GM21515 (cell line): ENCODE measurements at regions not wholly inside any gene's neighbourhood (a gene's known extent, or its start where the extent isn't known, plus 50 kb on each side); places are given as distances from the start of the nearest gene placed in this dataset.
"Not testable (repeated sequence)": the region's sequence is repeated elsewhere in the genome, so short reads cannot be mapped to it uniquely, and the experiment has no call there.

Experiments
- ATAC-seq: cut with Tn5 transposase; IDR thresholded peaks from one replicate; pipeline ENCODE4 v1.9.1; 2021; ENCODE audit not compliant: unreplicated experiment

DNA sequence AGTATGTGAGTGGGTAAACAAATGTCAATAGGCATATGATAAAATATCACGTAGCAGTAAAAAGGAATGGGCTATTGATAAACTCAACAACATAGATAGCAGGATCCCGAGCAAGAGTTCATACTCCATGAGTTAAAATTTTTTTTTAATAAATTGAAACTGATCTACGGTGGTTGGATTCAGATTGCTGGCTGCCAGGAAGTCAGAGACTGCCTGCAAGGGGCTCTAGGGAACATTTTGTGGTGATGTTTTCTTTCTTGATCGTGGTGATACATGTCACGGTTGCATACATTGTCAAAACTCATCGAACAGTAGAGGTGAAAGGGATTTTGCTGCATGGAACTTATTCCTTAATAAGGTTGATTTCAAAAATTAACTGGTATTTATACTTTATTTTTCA, 62.6 kb upstream of the WNT7B start:
- no peak for ATAC-seq

GRCh38 chr22:46040471-46041465, 63.8 kb upstream of the WNT7B start:
- no peak for ATAC-seq

DNA sequence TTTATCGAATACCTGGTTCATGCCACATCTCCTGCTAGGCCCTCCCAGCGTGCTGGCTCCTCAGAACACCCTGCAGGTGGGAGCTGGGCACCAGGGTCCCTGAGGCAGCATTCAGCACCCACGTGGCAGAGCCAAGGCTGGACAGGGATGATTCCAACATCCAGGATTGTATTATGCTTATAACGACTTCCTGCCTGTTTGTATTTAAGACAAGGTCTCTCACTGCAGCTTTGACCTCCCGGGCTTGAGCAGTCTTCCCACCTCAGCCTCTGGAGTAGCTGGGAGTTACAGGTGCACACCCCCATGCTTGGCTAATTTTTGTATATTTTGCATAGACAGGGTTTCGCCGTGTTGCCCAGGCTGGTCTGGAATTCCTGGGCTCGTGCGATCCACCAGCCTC, 64.7 kb upstream of the WNT7B start:
- no peak for ATAC-seq

GRCh38 chr22:46042786-46043185, 65.8 kb upstream of the WNT7B start:
- ATAC-seq = no peak

GRCh38 chr22:46043339-46043738, 66.4 kb upstream of the WNT7B start:
- ATAC-seq = no peak

DNA sequence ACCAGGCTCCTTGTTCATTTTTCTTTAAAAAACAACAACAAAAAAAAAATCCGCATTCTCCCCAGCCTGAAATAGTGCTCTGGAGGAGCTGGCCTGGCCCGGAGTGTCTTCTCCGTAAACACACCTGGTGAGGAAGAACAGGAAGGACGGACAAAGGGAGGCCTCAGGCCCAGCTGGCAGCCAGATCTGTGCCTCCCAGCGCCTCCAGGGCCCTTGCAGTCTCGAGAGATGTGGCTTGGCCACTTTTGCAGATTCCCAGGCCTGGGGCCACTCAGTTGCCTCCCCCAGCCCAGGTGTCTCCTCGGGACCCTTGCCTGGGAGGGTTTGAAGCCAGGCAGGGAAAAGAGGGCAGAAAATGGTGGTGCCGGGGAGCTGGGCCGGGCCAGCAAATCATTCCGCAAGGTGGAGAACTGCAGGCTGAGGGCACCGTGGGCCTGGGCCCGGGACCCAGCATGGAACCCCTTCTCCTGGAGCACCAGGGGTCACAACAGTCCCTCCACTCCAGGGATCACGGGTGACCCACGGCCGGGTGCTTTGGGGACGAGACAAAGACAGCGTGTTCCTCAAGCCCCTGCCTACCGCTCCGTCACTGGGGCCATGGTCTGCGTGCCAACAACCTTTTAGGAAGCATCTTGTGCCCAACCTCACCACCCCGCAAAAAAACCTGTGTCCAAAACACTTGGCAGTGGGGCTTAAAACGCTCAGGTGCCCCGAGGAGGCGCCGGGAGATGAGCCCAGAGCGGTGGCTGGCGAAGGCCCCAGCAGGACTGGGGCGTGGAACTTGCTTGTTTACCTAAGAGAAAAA, 67.1 kb upstream of the WNT7B start:
- no peak for ATAC-seq

- no peak for ATAC-seq
Observed at GRCh38 chr22:46044621-46045458, 67.9 kb upstream of the WNT7B start.

- ATAC-seq = no peak
Observed at GRCh38 chr22:46045459-46046298, 68.7 kb upstream of the WNT7B start.

DNA sequence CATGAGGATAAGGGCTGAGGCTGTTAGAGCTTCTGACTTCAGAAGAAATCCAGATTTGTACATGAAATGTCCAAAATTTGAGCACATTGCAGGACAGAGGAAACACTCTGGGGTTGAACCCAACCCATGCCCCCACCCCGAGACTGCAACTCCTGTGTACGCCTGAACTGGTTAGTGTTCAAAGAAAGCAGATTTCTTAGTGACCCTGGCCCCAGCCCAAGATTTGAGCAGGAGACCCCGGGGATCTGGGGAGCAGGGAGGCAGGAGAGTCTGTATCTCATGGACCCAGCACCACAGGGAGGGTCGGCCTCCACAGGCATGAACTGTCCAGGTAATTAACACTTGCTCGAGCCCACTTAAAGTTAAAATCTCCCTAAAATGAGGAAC, 69.3 kb upstream of the WNT7B start:
- ATAC-seq = no peak

GRCh38 chr22:46047226-46047625, 70.3 kb upstream of the WNT7B start:
- no peak for ATAC-seq

DNA sequence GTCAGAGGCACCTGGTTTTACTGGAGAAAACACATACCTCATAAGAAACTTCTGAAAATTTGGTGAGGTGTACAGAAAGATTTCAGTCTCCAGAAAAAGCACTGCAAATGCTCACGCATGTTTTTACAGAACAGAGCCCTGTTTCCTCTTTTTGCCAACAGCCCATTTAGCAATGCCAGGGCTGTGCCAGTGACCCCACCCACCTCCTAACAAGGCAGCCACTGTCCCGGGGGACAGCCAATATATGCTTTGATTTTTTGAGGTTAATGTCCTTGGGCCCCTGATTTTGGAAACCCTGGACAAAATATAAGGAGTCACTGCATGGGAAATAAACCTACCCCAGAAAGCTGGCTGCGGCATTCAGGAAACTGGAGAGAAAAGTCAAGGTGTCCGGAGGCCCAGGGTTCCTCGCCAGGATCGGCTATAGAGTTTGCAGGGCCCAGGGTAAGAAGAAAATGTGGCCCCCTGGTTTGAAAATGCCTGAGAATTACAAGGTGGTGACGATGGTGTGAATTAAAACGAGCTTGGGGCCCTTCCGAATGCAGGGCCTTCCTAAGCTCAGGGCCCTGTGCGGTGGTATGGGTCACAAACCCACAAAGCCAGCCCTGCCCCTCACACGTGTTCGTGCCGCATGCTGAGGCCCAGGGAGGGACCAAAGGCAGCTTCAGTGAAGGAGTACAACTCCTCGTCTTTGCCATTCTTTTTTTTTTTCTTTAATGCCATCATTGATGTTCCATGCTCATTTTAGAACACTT, 71.1 kb upstream of the WNT7B start:
- no peak for ATAC-seq

- not testable (repeated sequence) for ATAC-seq
Observed at GRCh38 chr22:46048661-46049060, 71.7 kb upstream of the WNT7B start.

DNA sequence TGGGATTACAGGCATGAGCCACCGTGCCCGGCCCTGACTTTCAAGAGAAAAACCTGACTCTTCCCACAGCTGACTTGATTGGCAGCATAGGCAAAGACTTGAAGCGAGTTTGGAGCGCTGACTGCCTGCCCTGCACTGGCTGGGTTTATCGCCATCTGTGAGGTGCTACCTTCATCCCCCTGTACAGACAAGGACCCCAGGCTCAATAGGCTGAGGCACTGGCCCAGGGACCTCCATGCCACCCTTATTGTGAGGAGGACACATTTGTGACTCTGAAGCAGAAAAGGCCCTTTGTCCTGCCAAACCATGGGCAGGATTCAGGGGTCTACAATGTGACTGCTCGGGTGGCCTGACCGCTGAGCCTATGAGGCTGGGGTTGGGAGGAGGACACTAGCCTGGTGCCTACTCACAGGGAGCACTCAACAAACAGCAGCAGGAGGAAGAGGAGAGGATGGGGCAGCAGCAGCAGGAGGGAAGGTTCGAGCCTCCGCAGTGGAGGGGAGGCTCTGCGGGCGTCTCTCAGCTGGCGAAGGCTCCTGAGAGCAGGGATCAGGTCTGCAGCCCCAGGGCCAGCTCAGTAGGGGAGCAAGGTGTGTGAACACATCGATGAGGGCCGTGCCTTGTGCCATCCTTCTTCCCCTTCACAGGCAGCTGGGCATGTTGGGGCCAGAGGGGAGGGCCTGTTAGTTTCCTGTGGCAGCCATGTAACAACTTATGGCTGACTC, 72.9 kb upstream of the WNT7B start:
- no peak for ATAC-seq

GRCh38 chr22:46050451-46050845, 73.5 kb upstream of the WNT7B start:
- no peak for ATAC-seq

GRCh38 chr22:46050916-46051614, 74.1 kb upstream of the WNT7B start:
- no peak for ATAC-seq

GRCh38 chr22:46051646-46052045, 74.7 kb upstream of the WNT7B start:
- ATAC-seq = no peak

- ATAC-seq = no peak
Observed at GRCh38 chr22:46052331-46052771, 75.4 kb upstream of the WNT7B start.
